ENCODE measurements at regions not wholly inside any gene's neighbourhood (a gene's known extent, or its start where the extent isn't known, plus 50 kb on each side); places are given as distances from the start of the nearest gene placed in this dataset.
"Not testable (repeated sequence)": the region's sequence is repeated elsewhere in the genome, so short reads cannot be mapped to it uniquely, and the experiment has no call there.

GRCh38 chr5:127133071-127133470, 59.8 kb upstream of the C5orf63 start:
- no peak for DNase-seq (ENCODE audit: low read depth)

- DNase-seq (ENCODE audit: low read depth) = no peak
Observed at GRCh38 chr5:127136908-127137307, 63.6 kb upstream of the C5orf63 start.

GRCh38 chr5:127143722-127144121, 70.4 kb upstream of the C5orf63 start:
- no peak for DNase-seq (ENCODE audit: low read depth)

GRCh38 chr5:127153031-127153430, 79.7 kb upstream of the C5orf63 start:
- no peak for DNase-seq (ENCODE audit: low read depth)

GRCh38 chr5:127153521-127153920, 80.2 kb upstream of the C5orf63 start:
- DNase-seq (ENCODE audit: low read depth) = no peak

GRCh38 chr5:127163750-127164149, 90.4 kb upstream of the C5orf63 start:
- DNase-seq (ENCODE audit: low read depth) = no peak

GRCh38 chr5:127170918-127171600, 97.8 kb upstream of the C5orf63 start:
- DNase-seq (ENCODE audit: low read depth) = no peak

- DNase-seq (ENCODE audit: low read depth) = no peak
Observed at GRCh38 chr5:127176769-127177168, 103.5 kb upstream of the C5orf63 start.

GRCh38 chr5:127182631-127183030, 108.0 kb upstream of the MEGF10 start:
- not testable (repeated sequence) for DNase-seq (ENCODE audit: low read depth)

GRCh38 chr5:127183332-127183731, 107.3 kb upstream of the MEGF10 start:
- no peak for DNase-seq (ENCODE audit: low read depth)

GRCh38 chr5:127184851-127185250, 105.7 kb upstream of the MEGF10 start:
- no peak for DNase-seq (ENCODE audit: low read depth)

- DNase-seq (ENCODE audit: low read depth) = peak; percentile 14
Observed at GRCh38 chr5:127186657-127187056, 103.9 kb upstream of the MEGF10 start.

- DNase-seq (ENCODE audit: low read depth) = no peak
Observed at GRCh38 chr5:127187706-127188105, 102.9 kb upstream of the MEGF10 start.

- DNase-seq (ENCODE audit: low read depth) = no peak
Observed at GRCh38 chr5:127192150-127192549, 98.4 kb upstream of the MEGF10 start.

- no peak for DNase-seq (ENCODE audit: low read depth)
Observed at GRCh38 chr5:127192836-127193338, 97.7 kb upstream of the MEGF10 start.

GRCh38 chr5:127196042-127196441, 94.6 kb upstream of the MEGF10 start:
- DNase-seq (ENCODE audit: low read depth) = no peak

GRCh38 chr5:127197402-127198167, 93.0 kb upstream of the MEGF10 start:
- DNase-seq (ENCODE audit: low read depth) = not testable (repeated sequence)

- not testable (repeated sequence) for DNase-seq (ENCODE audit: low read depth)
Observed at GRCh38 chr5:127202738-127203137, 87.9 kb upstream of the MEGF10 start.

GRCh38 chr5:127203818-127204217, 86.8 kb upstream of the MEGF10 start:
- DNase-seq (ENCODE audit: low read depth) = peak; percentile 63

- no peak for DNase-seq (ENCODE audit: low read depth)
Observed at GRCh38 chr5:127205147-127205546, 85.4 kb upstream of the MEGF10 start.

GRCh38 chr5:127206320-127207113, 84.1 kb upstream of the MEGF10 start:
- peak; percentile 92 for DNase-seq (ENCODE audit: low read depth)

- no peak for DNase-seq (ENCODE audit: low read depth)
Observed at GRCh38 chr5:127210042-127210441, 80.6 kb upstream of the MEGF10 start.

GRCh38 chr5:127213231-127213630, 77.4 kb upstream of the MEGF10 start:
- no peak for DNase-seq (ENCODE audit: low read depth)
